Heart right ventricle (tissue), 16 donors: ENCODE measurements at regions not wholly inside any gene's neighbourhood (a gene's known extent, or its start where the extent isn't known, plus 50 kb on each side); places are given as distances from the start of the nearest gene placed in this dataset.

Source experiments
- ATAC-seq, 8 donors: fragments of 200-7000 bp; cut with Tn5 transposase; one replicate each; pipeline ENCODE4 v1.9.1; 2020; ENCODE audit warnings: mild to moderate bottlenecking in 8 of 8, moderate library complexity in 8 of 8, moderate number of reproducible peaks in 1 of 8
- DNase-seq, 2 donors: peaks; one replicate each; pipeline ENCODE4 v3.0.0-alpha.2; 2020
- H3K27ac ChIP-seq, 10 donors: fragments of 200-600 bp; sonication (generic) in 2 of 10; one replicate each; pipeline versions ENCODE4 v1.5.0 to v1.8.0; 2020 to 2022; ENCODE audit warnings: mild to moderate bottlenecking in 3 of 10
- H3K27me3 ChIP-seq, 7 donors: fragments of 200-600 bp; one replicate each; pipeline ENCODE4 v1.8.0; 2021 to 2022; ENCODE audit warnings: mild to moderate bottlenecking in 2 of 7
- H3K36me3 ChIP-seq, 9 donors: fragments of 200-600 bp; sonication (generic) in 1 of 9; one replicate each; pipeline versions ENCODE4 v1.5.0 to v1.8.0; 2020 to 2022; ENCODE audit warnings: mild to moderate bottlenecking in 2 of 9
- H3K4me1 ChIP-seq, 9 donors: fragments of 200-600 bp; sonication (generic) in 1 of 9; one replicate each; pipeline versions ENCODE4 v1.5.0 to v1.8.0; 2020 to 2022; ENCODE audit warnings: mild to moderate bottlenecking in 4 of 9
- H3K4me3 ChIP-seq, 10 donors: fragments of 200-600 bp; sonication (generic) in 2 of 10; one replicate each; pipeline versions ENCODE4 v1.5.0 to v1.8.0; 2020 to 2022; ENCODE audit warnings: mild to moderate bottlenecking in 7 of 10, moderate library complexity in 2 of 10
- H3K9me3 ChIP-seq, 11 donors: fragments of 200-600 bp in 10 of 11; sonication (generic) in 2 of 11; one replicate each; pipeline versions ENCODE4 v1.5.0 to v1.8.0; 2013 to 2022; ENCODE audit warnings: mild to moderate bottlenecking in 2 of 11, control low read depth in 1 of 11, moderate library complexity in 1 of 11
- WGBS, 2 donors: extraction: QIAGEN DNeasy Blood & Tissue Kit; methylation state at CpG; one replicate each; pipeline ENCODE4 v1.1.7; 2013; ENCODE audit warnings: inconsistent platforms in 1 of 2; 5-methylcytosine and 5-hydroxymethylcytosine counted together
- intact Hi-C, 10 donors: fragments of 100-400 bp; cut with DNase I; formaldehyde crosslinking; loops; one replicate each; pipeline versions ENCODE4 v1.11.1 to v1.14.2; 2022
- TF ChIP-seq, protein P1 (sequence below), 9 donors: fragments of 200-600 bp; sonication (generic) in 2 of 9; IDR thresholded peaks; one replicate each; pipeline versions ENCODE4 v1.5.0 to v1.8.0; 2021 to 2022; ENCODE audit warnings: antibody characterized with exemption in 9 of 9, mild to moderate bottlenecking in 5 of 9, moderate library complexity in 1 of 9
- donor health status: Arrhythmogenic right ventricular cardiomyopathy.
- donor health status: ischemic (EF 13 %, LVEDD 7.1; RV severe dilation, severe dysfunction).
- donor health status: healthy with polysubstance abuse.
- donor health status: DM: no; HTN: yes; CAD: no.
- donor health status: DM: no; HTN: no; CAD: no.
- donor health status: ischemic (EF 25% LVEDD 6.9; RV normal size, moderate dysfunction).
- donor health status: ischemic (EF 25% LVEDD 5.7; RV mildly dilated, moderate dysfunction).
- donor health status: healthy.
- donor health status: DM: yes; HTN: yes; CAD: no.
- donor health status: Ischemic cardiomyopathy.
- donor health status: ischemic (EF 35%, LVEDD 5.7; RV mildly dilated, moderate dysfunction).
- donor health status: nonischemic (EF 11% LVEDD 7.7; RV severe dilation, severe dysfunction).
- donor health status: DM: yes; HTN: yes; CAD: no.
- donor health status: PGD.
- donor health status: ischemic (EF 29% LVEDD 5.4; RV normal size, mild dysfunction).
- donor health status: nonischemic (EF 23%, LVEDD 6.1; RV moderate dilation, normal function).

GRCh38 chr2:136407952-136408318, 290.0 kb upstream of the CXCR4 start:
- TF ChIP-seq, protein P1, sequence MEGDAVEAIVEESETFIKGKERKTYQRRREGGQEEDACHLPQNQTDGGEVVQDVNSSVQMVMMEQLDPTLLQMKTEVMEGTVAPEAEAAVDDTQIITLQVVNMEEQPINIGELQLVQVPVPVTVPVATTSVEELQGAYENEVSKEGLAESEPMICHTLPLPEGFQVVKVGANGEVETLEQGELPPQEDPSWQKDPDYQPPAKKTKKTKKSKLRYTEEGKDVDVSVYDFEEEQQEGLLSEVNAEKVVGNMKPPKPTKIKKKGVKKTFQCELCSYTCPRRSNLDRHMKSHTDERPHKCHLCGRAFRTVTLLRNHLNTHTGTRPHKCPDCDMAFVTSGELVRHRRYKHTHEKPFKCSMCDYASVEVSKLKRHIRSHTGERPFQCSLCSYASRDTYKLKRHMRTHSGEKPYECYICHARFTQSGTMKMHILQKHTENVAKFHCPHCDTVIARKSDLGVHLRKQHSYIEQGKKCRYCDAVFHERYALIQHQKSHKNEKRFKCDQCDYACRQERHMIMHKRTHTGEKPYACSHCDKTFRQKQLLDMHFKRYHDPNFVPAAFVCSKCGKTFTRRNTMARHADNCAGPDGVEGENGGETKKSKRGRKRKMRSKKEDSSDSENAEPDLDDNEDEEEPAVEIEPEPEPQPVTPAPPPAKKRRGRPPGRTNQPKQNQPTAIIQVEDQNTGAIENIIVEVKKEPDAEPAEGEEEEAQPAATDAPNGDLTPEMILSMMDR (IDR thresholded peaks at IDR 0.05), result no peak
- DNase-seq (no peak), ATAC-seq (no peak)
- 58 to 66% methylated on average over 8 of the region's 8 CpGs for WGBS, 2 donors
- no peaks in the 10 kb centered on the region for H3K36me3 ChIP-seq
- peaks cover 0 to 60% (median 34%) of the 10 kb centered on the region in 7 donors for H3K27me3 ChIP-seq
- intact Hi-C loops, result no loop called here
- H3K27ac ChIP-seq, result no peak overlapping the region
- no peaks in the 10 kb centered on the region for H3K9me3 ChIP-seq
- no peak overlapping the region for H3K4me3 ChIP-seq
- H3K4me1 ChIP-seq, result no peaks in the 10 kb centered on the region

- Histone ChIP-seq H3K27me3 (peaks cover 0 to 59% (median 34%) of the 10 kb centered on the region in 7 donors), H3K9me3 (no peaks in the 10 kb centered on the region), H3K4me1 (no peaks in the 10 kb centered on the region), H3K27ac (no peak overlapping the region), H3K4me3 (no peak overlapping the region), H3K36me3 (no peaks in the 10 kb centered on the region)
- TF ChIP-seq, protein P1 (IDR thresholded peaks at IDR 0.05), result no peak
- WGBS, 2 donors, result 48 to 49% methylated on average over 8 of the region's 8 CpGs
- intact Hi-C loops, result no loop called here
- DNase-seq (no peak), ATAC-seq (no peak)
Observed at GRCh38 chr2:136407117-136407951, 289.4 kb upstream of the CXCR4 start.

DNA sequence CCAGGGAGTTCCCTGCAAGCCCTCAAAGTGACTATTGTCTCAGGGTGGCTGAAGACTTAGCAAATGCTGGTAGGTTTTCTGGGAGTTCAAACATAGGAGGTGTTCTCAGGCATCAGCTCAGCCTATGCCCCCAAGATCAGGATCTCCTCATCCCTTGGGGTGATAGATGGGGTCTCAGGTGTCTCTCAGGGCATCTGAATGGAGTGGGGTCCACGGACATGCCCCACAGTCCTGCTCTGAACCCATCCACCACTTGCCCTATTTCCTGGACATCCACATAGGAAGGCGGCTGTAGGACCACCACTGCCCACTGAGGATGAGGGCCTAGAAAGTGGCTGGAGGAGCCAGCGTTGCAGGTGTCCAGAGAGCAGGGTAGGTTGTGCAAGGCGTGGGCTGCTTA, 287.0 kb upstream of the CXCR4 start:
- no peak overlapping the region for H3K4me3 ChIP-seq
- DNase-seq, result no peak
- ATAC-seq, result no peak
- TF ChIP-seq, protein P1 (IDR thresholded peaks at IDR 0.05), result no peak
- intact Hi-C loops, result no loop called here
- H3K4me1 ChIP-seq, result no peaks in the 10 kb centered on the region
- WGBS, 2 donors, result 85 to 86% methylated on average over 4 of the region's 4 CpGs
- no peaks in the 10 kb centered on the region for H3K36me3 ChIP-seq
- H3K27ac ChIP-seq, result no peak overlapping the region
- H3K9me3 ChIP-seq, result no peaks in the 10 kb centered on the region
- H3K27me3 ChIP-seq, result peaks cover 0 to 70% (median 39%) of the 10 kb centered on the region in 7 donors

GRCh38 chr2:136404176-136404575, 286.2 kb upstream of the CXCR4 start:
- intact Hi-C loops, result no loop called here
- TF ChIP-seq, protein P1 (IDR thresholded peaks at IDR 0.05), result no peak
- Histone ChIP-seq H3K27ac (no peak overlapping the region), H3K4me1 (no peaks in the 10 kb centered on the region), H3K4me3 (no peak overlapping the region), H3K27me3 (peaks cover 0 to 73% (median 39%) of the 10 kb centered on the region in 7 donors), H3K9me3 (no peaks in the 10 kb centered on the region), H3K36me3 (no peaks in the 10 kb centered on the region)
- ATAC-seq (no peak), DNase-seq (no peak)
